ENCODE measurements at regions not wholly inside any gene's neighbourhood (a gene's known extent, or its start where the extent isn't known, plus 50 kb on each side); places are given as distances from the start of the nearest gene placed in this dataset.
A peak's percentile ranks its signal among the peaks of the same experiment; 100 is the strongest.

GRCh38 chr17:63329876-63330275, 116.2 kb downstream of the CYB561 start:
- Histone ChIP-seq H3K27me3 (no peaks in the 10 kb centered on the region), H3K36me3 (no peaks in the 10 kb centered on the region), H3K4me1 (no peaks in the 10 kb centered on the region), H3K27ac (no peak overlapping the region), H3K4me3 (no peak overlapping the region), H3K9me3 (no peaks in the 10 kb centered on the region)
- intact Hi-C loops (cut with DNase I), result no loop called here
- no peak for TF ChIP-seq EP300 (IDR thresholded peaks at IDR 0.05)
- no peak for TF ChIP-seq CTCF (IDR thresholded peaks at IDR 0.05)
- no peak for TF ChIP-seq POLR2AphosphoS5 (IDR thresholded peaks at IDR 0.05)
- no peak for TF ChIP-seq POLR2A (IDR thresholded peaks at IDR 0.05)
- DNase-seq, result no peak

GRCh38 chr17:63331301-63332061, 114.6 kb downstream of the CYB561 start:
- no peak for TF ChIP-seq EP300 (IDR thresholded peaks at IDR 0.05)
- no peak for TF ChIP-seq POLR2AphosphoS5 (IDR thresholded peaks at IDR 0.05)
- TF ChIP-seq CTCF (IDR thresholded peaks at IDR 0.05), result no peak
- no peak for TF ChIP-seq POLR2A (IDR thresholded peaks at IDR 0.05)
- Histone ChIP-seq H3K9me3 (no peaks in the 10 kb centered on the region), H3K27me3 (no peaks in the 10 kb centered on the region), H3K27ac (no peak overlapping the region), H3K36me3 (no peaks in the 10 kb centered on the region), H3K4me3 (no peak overlapping the region), H3K4me1 (peaks cover 0 to 7% (median 3%) of the 10 kb centered on the region in 4 donors)
- DNase-seq, result no peak
- intact Hi-C loops (cut with DNase I), result no loop called here
- 71 to 73% methylated on average over 8 of the region's 8 CpGs for WGBS, 2 donors

GRCh38 chr17:63332286-63332685, 113.8 kb downstream of the CYB561 start:
- no peak for DNase-seq
- TF ChIP-seq POLR2AphosphoS5 (IDR thresholded peaks at IDR 0.05) (no peak), EP300 (IDR thresholded peaks at IDR 0.05) (no peak), POLR2A (IDR thresholded peaks at IDR 0.05) (no peak), CTCF (IDR thresholded peaks at IDR 0.05) (no peak)
- 94 to 96% methylated on average over 2 of the region's 2 CpGs for WGBS, 2 donors
- intact Hi-C loops (cut with DNase I), result no loop called here
- H3K27me3 ChIP-seq, result no peaks in the 10 kb centered on the region
- no peak overlapping the region for H3K4me3 ChIP-seq
- no peaks in the 10 kb centered on the region for H3K9me3 ChIP-seq
- H3K4me1 ChIP-seq, result peaks cover 0 to 7% (median 3%) of the 10 kb centered on the region in 4 donors
- no peaks in the 10 kb centered on the region for H3K36me3 ChIP-seq
- H3K27ac ChIP-seq, result no peak overlapping the region

GRCh38 chr17:63333869-63334268, 112.2 kb downstream of the CYB561 start:
- TF ChIP-seq POLR2AphosphoS5 (IDR thresholded peaks at IDR 0.05), result no peak
- TF ChIP-seq EP300 (IDR thresholded peaks at IDR 0.05), result no peak
- no peak for TF ChIP-seq POLR2A (IDR thresholded peaks at IDR 0.05)
- no peak for TF ChIP-seq CTCF (IDR thresholded peaks at IDR 0.05)
- Histone ChIP-seq H3K4me3 (no peak overlapping the region), H3K9me3 (no peaks in the 10 kb centered on the region), H3K4me1 (peaks cover 0 to 7% (median 3%) of the 10 kb centered on the region in 4 donors), H3K27ac (no peak overlapping the region), H3K36me3 (no peaks in the 10 kb centered on the region), H3K27me3 (no peaks in the 10 kb centered on the region)
- intact Hi-C loops (cut with DNase I), result no loop called here
- 75 to 94% methylated on average over 1 of the region's 1 CpG for WGBS, 2 donors
- DNase-seq, result no peak

- no peak overlapping the region for H3K4me3 ChIP-seq
- peaks cover 0 to 7% (median 3%) of the 10 kb centered on the region in 4 donors for H3K4me1 ChIP-seq
- TF ChIP-seq EP300 (IDR thresholded peaks at IDR 0.05) (no peak), CTCF (IDR thresholded peaks at IDR 0.05) (no peak), POLR2AphosphoS5 (IDR thresholded peaks at IDR 0.05) (no peak)
- no peaks in the 10 kb centered on the region for H3K27me3 ChIP-seq
- no peak for DNase-seq
- 80 to 88% methylated on average over 1 of the region's 1 CpG for whole genome bisulfite sequencing, 2 donors
- peak overlapping the region in 2 of 4 donors; percentile 30 to 37 for H3K27ac ChIP-seq
- H3K9me3 ChIP-seq, result no peaks in the 10 kb centered on the region
- no peaks in the 10 kb centered on the region for H3K36me3 ChIP-seq
- intact Hi-C loops (cut with DNase I), result no loop called here
These were observed 110.3 kb downstream of the CYB561 start for GRCh38 chr17:63335831-63336230.
